K562 (cell line): ENCODE measurements at regions not wholly inside any gene's neighbourhood (a gene's known extent, or its start where the extent isn't known, plus 50 kb on each side); places are given as distances from the start of the nearest gene placed in this dataset.

Experiments
- ATAC-seq: fragments of 200-7000 bp; cut with Tn5 transposase; 3 replicates; pipeline ENCODE4 v1.9.1; 2020; ENCODE audit warnings: moderate library complexity
- BruUV-seq: library from RNA; stranded (reverse); fragments of 400-500 nt; replicated peaks from 2 replicates; lab custom pipeline; 2021; lab: Mats Ljungman, UMichigan
- CTCF ChIA-PET: fragments of 300-600 bp; formaldehyde crosslinking; extraction: SDS; loops from one replicate; lab custom pipeline; 2021; ENCODE audit warnings: low intra/inter-chr PET ratio; lab: Yijun Ruan, JAX
- POLR2A ChIA-PET: fragments of 300-600, 350-650 bp; sonication (Branson Sonifier 250); formaldehyde crosslinking; extraction: SDS; loops from one replicate; lab custom pipeline; 2021; ENCODE audit warnings: antibody characterized with exemption, inconsistent platforms; lab: Yijun Ruan, JAX
- DNase-seq, 4 experiments: peaks; one replicate each; pipeline versions ENCODE4 v3.0.0 to v3.0.0-alpha.2; 2011 to 2018; ENCODE audit warnings: low spot score in 3 of 4, mixed read lengths in 3 of 4; ENCODE audit errors: extremely low read depth in 1 of 4
- FAIRE-seq: peaks from 2 replicates; lab custom pipeline; 2011; peaks lifted over from hg19 to GRCh38; lab: Jason Lieb, UNC
- H2AFZ ChIP-seq: 2 replicates; pipeline ENCODE4 v1.6.0; 2011; ENCODE audit warnings: low read depth, low read length, control low read depth, inconsistent platforms
- H3K27ac ChIP-seq: fragments of 200-600 bp; 3 replicates; pipeline ENCODE4 v1.8.0; 2011; ENCODE audit warnings: low read depth, mild to moderate bottlenecking, control low read depth, inconsistent platforms, low read length, moderate library complexity, mixed read lengths; ENCODE audit errors: extremely low read depth
- H3K27me3 ChIP-seq, 2 experiments: fragments of 300-600 bp in 1 of 2; 2 replicates in 1 of 2; 3 replicates in 1 of 2; pipeline versions ENCODE4 v1.6.0 to v1.8.0; 2011; ENCODE audit warnings: inconsistent platforms in 2 of 2, low read length in 2 of 2, mild to moderate bottlenecking in 1 of 2, mixed read lengths in 1 of 2, moderate library complexity in 1 of 2; ENCODE audit not compliant: control insufficient read depth in 2 of 2, insufficient read depth in 2 of 2
- H3K36me3 ChIP-seq: fragments of 300-600 bp; 3 replicates; pipeline ENCODE4 v1.8.0; 2011; ENCODE audit warnings: mild to moderate bottlenecking, low read length, inconsistent platforms; ENCODE audit not compliant: control insufficient read depth, insufficient read depth
- H3K4me1 ChIP-seq, 2 experiments: fragments of 200-600 bp in 1 of 2; replicated peaks in 1 of 2; 2 replicates in 1 of 2; 3 replicates in 1 of 2; pipeline versions ENCODE4 v1.5.1 to v1.8.0; 2011; ENCODE audit warnings: inconsistent platforms in 2 of 2, low read length in 2 of 2, mild to moderate bottlenecking in 1 of 2, mixed read lengths in 1 of 2, moderate library complexity in 1 of 2; ENCODE audit not compliant: control insufficient read depth in 2 of 2, insufficient read depth in 2 of 2
- H3K4me2 ChIP-seq: 2 replicates; pipeline ENCODE4 v1.6.1; 2011; ENCODE audit warnings: low read length, control low read depth, inconsistent platforms, mixed read lengths; ENCODE audit not compliant: insufficient read depth
- H3K4me3 ChIP-seq: fragments of 200-600 bp; sonication (generic), shearing (Covaris generic); 2 replicates; pipeline ENCODE4 v1.5.1; 2016; ENCODE audit warnings: control low read depth, inconsistent platforms
- H3K79me2 ChIP-seq: fragments of 200-600 bp; 3 replicates; pipeline ENCODE4 v1.8.0; 2011; ENCODE audit warnings: low read length, inconsistent platforms; ENCODE audit not compliant: control insufficient read depth, insufficient read depth
- H3K9ac ChIP-seq, 2 experiments: 2 replicates each; pipeline versions ENCODE4 v1.6.0 to v1.6.1; 2011; ENCODE audit warnings: low read depth in 2 of 2, low read length in 2 of 2, control low read depth in 1 of 2, inconsistent platforms in 1 of 2, mild to moderate bottlenecking in 1 of 2, mixed read lengths in 1 of 2; ENCODE audit not compliant: insufficient read depth in 1 of 2
- H3K9me1 ChIP-seq: one replicate; pipeline ENCODE4 v1.6.0; 2011; ENCODE audit warnings: inconsistent platforms, mild to moderate bottlenecking, low read length, moderate library complexity; ENCODE audit not compliant: control insufficient read depth, insufficient read depth
- H3K9me3 ChIP-seq: replicated peaks from 2 replicates; pipeline ENCODE4 v1.5.1; 2011; ENCODE audit warnings: low read depth, low read length, inconsistent platforms; ENCODE audit not compliant: control insufficient read depth, insufficient read depth
- H4K20me1 ChIP-seq: replicated peaks from 2 replicates; pipeline ENCODE4 v1.6.1; 2011; ENCODE audit warnings: low read length, inconsistent platforms, mixed read lengths; ENCODE audit not compliant: control insufficient read depth, insufficient read depth
- ATF2 ChIP-seq: sonication (generic); formaldehyde crosslinking; IDR thresholded peaks from 2 replicates; pipeline ENCODE4 v1.8.1; 2022; ENCODE audit warnings: missing genetic modification reagents
- CEBPB ChIP-seq: fragments of 450-650 bp; IDR thresholded peaks from 2 replicates; pipeline ENCODE4 v1.6.1; 2016; ENCODE audit warnings: missing genetic modification characterization, missing compliant biosample characterization
- CEBPZ ChIP-seq: fragments of 150-350 bp; IDR thresholded peaks from 2 replicates; pipeline ENCODE4 v1.6.1; 2014; ENCODE audit warnings: low read depth, mild to moderate bottlenecking, low read length, borderline replicate concordance
- E2F8 ChIP-seq: fragments of 450-650 bp; IDR thresholded peaks from 2 replicates; pipeline ENCODE4 v1.7.1; 2018; ENCODE audit warnings: mild to moderate bottlenecking, low read depth; ENCODE audit not compliant: partially characterized antibody
- JUN ChIP-seq, 2 experiments: sonication (generic) in 1 of 2; formaldehyde crosslinking in 1 of 2; IDR thresholded peaks; 2 replicates each; pipeline versions ENCODE4 v1.6.1 to v1.8.0; 2012 to 2022; ENCODE audit warnings: borderline replicate concordance in 2 of 2, mild to moderate bottlenecking in 2 of 2, improper control_type of control experiment in 1 of 2, low read depth in 1 of 2, low read length in 1 of 2, missing genetic modification reagents in 1 of 2
- KDM2B ChIP-seq: fragments of 250-450 bp; sonication (Bioruptor Pico); IDR thresholded peaks from 2 replicates; pipeline ENCODE4 v1.8.0; 2021; ENCODE audit warnings: mild to moderate bottlenecking, moderate library complexity
- THRA ChIP-seq: fragments of 450-650 bp; IDR thresholded peaks from 2 replicates; pipeline ENCODE4 v1.6.1; 2017; ENCODE audit warnings: mild to moderate bottlenecking, moderate library complexity
- USF2 ChIP-seq: sonication (generic); formaldehyde crosslinking; IDR thresholded peaks from 2 replicates; pipeline ENCODE4 v1.5.0; 2020; ENCODE audit warnings: missing genetic modification reagents
- ZNF3 ChIP-seq: fragments of 250-450 bp; sonication (Bioruptor Pico); IDR thresholded peaks from 2 replicates; pipeline ENCODE4 v1.5.0; 2021; ENCODE audit warnings: mild to moderate bottlenecking, moderate library complexity
- ZNF76 ChIP-seq: fragments of 250-450 bp; sonication (Bioruptor Pico); IDR thresholded peaks from 2 replicates; pipeline ENCODE4 v1.4.0; 2020; ENCODE audit warnings: mild to moderate bottlenecking, moderate library complexity, borderline replicate concordance
- ZNF766 ChIP-seq: fragments of 200-800 bp; sonication (Bioruptor generic); conservative IDR thresholded peaks from 2 replicates; pipeline ENCODE4 v1.6.1; 2016; ENCODE audit warnings: missing genetic modification characterization, missing compliant biosample characterization
- WGBS: fragments of 100-300 bp; shearing (Covaris generic); methylation state at CpG from one replicate; pipeline ENCODE4 v1.1.6; 2016; ENCODE audit warnings: low coverage, mixed read lengths; ENCODE audit not compliant: insufficient coverage; ENCODE audit errors: missing lambda C conversion rate; 5-methylcytosine and 5-hydroxymethylcytosine counted together
- in situ Hi-C: fragments of 300-500 bp; cut with MboI; formaldehyde crosslinking; loops from 4 replicates; pipeline ENCODE4 v1.15.0; 2018; ENCODE audit warnings: inconsistent platforms, mixed read lengths
- intact Hi-C: fragments of 100-400 bp; cut with micrococcal nuclease; formaldehyde crosslinking; loops from 2 replicates; pipeline ENCODE4 v1.14.2; 2022

GRCh38 chr16:86732621-86733295, 154.4 kb downstream of the FOXL1 start:
- ChIA-PET CTCF (no interaction called here), POLR2A (no interaction called here)
- Histone ChIP-seq H3K4me2 (no peak overlapping the region), H3K4me1 (no peaks in the 10 kb centered on the region), H3K79me2 (no peaks in the 10 kb centered on the region), H3K36me3 (no peaks in the 10 kb centered on the region), H3K9me1 (no peaks in the 10 kb centered on the region), H4K20me1 (peaks cover 10% of the 10 kb centered on the region; the same call in 1 of the 2 replicates), H3K9me3 (no peaks in the 10 kb centered on the region), H3K4me3 (no peak overlapping the region), H3K27ac (no peak overlapping the region), H3K27me3 (peaks cover 15 to 73% of the 10 kb centered on the region in 2 experiments; a peak in 4 of 5 replicates), H3K9ac (no peak overlapping the region), H2AFZ (no peak overlapping the region)
- no peak for FAIRE-seq
- 2% methylated on average over 28 of the region's 28 CpGs for WGBS
- intact Hi-C loops: no loop called here
- in situ Hi-C loops: no loop called here
- no TSS peak for BruUV-seq
- ATAC-seq: no peak
- no peak for DNase-seq
- no peak for TF ChIP-seq E2F8
- no peak for TF ChIP-seq ATF2 (CRISPR knock-in tag)
- no peak for TF ChIP-seq CEBPB
- no peak for TF ChIP-seq ZNF766 (CRISPR knock-in tag)
- TF ChIP-seq KDM2B: no peak
- TF ChIP-seq ZNF3 (CRISPR knock-in tag): no peak
- no peak for TF ChIP-seq THRA
- TF ChIP-seq JUN (IDR thresholded peaks at IDR 0.05; ENCODE audit: borderline replicate concordance, low read depth, low read length): no peak
- TF ChIP-seq JUN (CRISPR knock-in tag; IDR thresholded peaks at IDR 0.05; ENCODE audit: borderline replicate concordance): no peak
- no peak for TF ChIP-seq ZNF76
- no peak for TF ChIP-seq USF2 (CRISPR knock-in tag)
- no peak for TF ChIP-seq CEBPZ
